GM18870 (cell line): ENCODE measurements at regions not wholly inside any gene's neighbourhood (a gene's known extent, or its start where the extent isn't known, plus 50 kb on each side); places are given as distances from the start of the nearest gene placed in this dataset.

ENCODE experiments used
- ATAC-seq: cut with Tn5 transposase; IDR thresholded peaks from one replicate; pipeline ENCODE4 v1.9.1; 2021; ENCODE audit warnings: moderate library complexity; ENCODE audit not compliant: unreplicated experiment

DNA sequence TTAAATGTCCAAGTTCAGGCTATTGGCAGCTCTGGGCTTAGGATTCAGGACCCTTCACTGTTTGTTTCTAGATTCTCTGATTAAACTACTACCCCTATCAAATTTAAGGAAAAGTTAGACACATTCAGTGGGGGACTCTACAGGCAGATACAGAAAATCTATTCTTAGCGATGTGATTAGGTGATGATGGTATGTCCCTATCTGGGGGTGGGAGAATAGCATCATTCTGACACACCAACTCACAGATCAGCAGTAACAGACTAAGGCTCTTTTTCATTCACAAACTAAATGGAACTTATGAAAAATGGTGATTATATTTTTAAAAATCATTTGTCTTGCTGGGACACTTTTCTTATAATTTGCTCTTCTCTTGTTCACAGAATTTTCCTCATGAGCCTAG lies 232.9 kb upstream of the CDH2 start:
- no peak for ATAC-seq

GRCh38 chr18:28408528-28408927 lies 231.6 kb upstream of the CDH2 start:
- no peak for ATAC-seq

DNA sequence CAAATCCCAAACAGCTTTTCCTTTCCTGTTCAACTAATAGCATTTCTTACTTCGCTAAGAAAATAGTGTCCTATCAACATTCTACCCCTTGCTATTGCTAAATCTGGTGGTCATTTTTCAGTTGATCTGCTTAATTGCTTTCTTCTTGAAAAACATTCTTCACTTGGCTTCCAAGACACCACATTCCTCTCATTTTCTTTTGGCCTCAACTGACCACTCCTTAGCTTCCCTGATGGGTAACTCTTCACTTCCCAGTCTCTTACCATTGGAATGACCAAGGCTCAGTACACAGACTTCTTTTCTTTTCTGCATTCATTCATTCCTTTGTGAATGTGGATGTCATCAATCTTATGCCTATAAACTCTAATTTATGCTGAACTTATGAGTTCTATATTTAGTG lies 230.8 kb upstream of the CDH2 start:
- ATAC-seq, result no peak

- ATAC-seq, result no peak
Observed at GRCh38 chr18:28406533-28406932, 229.6 kb upstream of the CDH2 start.

DNA sequence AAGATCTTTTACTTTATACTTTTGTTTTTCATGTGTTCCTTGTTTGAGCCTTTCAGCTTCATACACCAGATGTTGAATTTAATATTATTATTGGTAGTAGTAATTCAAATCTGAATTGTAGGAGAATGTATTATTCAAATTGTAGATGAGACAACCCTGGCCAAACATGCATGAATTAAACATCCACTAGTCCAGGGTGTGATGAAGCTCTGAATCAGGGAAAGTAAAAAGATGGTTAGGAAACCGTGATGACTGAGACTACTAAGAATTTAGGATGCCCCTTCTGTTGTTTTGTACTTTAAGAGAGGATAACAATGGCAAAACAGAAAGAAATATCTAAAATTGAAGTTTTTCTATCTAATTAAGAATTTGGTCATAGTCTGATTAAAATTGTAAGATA lies 227.8 kb upstream of the CDH2 start:
- no peak for ATAC-seq

DNA sequence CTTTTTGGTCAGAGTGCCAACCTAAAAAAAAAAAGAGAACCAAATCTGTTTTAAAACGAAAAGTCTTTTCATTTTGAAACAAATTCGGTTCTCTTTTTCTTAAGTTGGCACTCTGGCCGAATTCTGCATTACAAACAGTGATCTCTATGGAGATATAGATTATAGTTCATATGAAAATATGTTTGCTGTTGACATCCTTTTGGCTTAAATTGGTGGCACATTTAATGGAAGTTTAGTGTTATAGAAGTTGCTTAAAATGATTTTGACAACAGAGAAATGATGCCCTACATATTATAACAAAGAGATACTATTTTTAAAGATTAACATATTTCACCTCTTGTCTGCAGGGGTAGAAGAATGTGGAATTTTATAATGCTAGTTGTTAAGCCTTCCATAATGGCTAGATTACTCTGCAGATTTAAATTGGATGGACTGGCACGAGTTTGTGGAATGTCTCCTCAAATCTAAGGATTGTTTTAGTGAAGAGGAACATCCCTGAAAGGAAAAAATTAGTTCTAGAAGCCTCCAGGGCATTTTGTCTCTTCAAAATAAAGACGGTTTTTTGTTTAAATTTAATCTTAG lies 222.9 kb upstream of the CDH2 start:
- ATAC-seq, result no peak

DNA sequence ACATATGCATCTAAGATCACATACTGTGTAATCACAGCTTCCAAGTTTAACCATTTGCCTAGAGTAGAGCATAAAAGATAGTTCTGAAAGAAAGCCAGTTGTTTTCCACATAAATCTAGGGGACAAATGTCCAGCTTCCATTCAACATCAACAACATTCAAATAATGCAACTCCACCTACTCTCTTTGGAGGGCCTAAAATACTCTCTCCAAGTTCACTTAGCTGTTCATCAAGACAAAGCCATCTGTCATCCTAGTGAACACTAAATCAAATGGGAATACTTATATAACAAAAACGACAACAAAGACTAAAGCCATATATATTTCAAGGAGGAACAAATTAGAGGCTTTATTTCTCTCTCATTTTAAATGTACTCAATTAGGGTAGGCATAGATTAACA lies 221.5 kb upstream of the CDH2 start:
- ATAC-seq, result no peak

DNA sequence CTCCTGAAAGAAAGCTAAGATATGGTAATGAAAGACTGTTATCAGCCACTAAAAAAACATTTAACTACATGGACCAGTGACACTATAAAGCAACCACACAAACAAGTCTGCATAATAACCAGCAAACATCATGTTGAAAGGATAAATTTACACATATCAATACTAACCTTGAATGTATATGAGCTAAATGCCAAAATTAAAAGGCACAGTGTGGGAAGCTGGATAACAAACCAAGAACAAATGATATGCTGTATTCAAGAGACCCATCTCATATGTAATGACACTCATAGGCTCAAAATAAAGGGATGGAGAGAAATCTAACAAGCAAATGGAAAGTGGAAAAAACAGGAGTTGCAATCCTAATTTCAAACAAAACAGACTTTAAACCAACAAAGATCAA lies 213.1 kb upstream of the CDH2 start:
- ATAC-seq, result no peak

DNA sequence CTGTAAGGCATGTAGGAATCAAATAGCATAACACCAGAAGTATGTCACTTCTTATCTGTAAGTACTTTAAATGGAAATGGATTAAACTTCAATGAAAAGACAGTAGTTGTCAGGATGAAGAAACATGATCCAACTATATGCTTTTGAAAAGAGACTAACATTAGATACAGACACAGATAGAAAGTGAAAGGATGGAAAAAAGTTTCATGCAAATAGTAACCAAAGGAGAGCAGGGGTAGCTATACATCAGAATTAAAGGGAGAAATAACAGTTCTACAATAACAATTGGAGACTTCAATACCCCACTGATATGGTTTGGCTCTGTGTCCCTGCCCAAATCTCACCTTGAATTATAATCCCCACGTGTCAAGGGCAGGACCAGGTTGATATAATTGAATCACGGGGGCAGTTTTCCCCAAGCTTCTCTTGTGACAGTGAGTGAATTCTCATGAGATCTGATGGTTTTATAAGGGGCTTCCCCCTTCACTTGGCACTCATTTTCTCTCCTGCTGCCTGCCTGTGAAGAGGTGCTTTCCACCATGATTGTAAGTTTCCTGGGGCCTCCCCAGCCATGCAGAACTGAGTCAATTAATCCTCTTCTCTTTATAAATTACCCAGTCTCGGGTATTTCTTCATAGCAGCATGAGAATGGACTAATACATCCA lies 205.4 kb upstream of the CDH2 start:
- no peak for ATAC-seq

DNA sequence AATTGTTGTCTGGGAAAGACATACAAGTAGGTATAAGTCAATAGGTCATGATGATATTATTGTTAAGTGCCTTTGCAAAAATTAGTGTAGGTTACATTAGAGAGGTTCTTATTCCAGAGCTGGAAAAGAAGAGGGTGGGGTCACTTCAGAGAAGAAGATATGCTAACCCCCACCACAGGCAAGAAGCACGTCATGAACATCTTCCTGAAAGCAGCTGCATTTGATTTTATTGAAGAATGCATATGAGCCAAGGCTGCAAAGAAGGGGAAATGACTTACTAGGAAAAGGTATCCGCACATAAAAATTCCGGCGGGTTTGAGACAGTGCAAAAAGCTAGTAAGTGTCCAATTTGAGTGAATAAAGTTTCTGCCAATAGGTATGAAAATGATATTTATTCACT lies 195.3 kb upstream of the CDH2 start:
- ATAC-seq, result no peak

DNA sequence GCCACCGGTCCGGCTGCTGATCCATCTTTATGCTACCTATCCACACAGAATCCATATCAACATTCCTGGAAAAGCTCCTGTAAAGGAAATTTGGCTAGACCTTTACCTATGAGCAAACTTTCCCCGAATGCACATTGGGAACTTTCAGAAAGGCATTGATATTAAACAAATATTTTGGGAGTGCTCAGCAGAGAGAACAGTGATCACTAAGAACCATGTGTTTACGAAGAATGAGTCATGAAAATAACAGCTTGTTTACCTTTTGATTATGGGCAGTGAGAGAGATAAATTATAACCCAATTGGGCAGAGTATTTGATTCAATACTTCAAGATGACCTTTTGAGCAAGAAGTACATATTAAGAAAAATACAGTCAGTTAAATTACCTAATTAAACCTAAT lies 189.7 kb upstream of the CDH2 start:
- no peak for ATAC-seq

GRCh38 chr18:28365411-28365831 lies 188.5 kb upstream of the CDH2 start:
- ATAC-seq, result no peak

DNA sequence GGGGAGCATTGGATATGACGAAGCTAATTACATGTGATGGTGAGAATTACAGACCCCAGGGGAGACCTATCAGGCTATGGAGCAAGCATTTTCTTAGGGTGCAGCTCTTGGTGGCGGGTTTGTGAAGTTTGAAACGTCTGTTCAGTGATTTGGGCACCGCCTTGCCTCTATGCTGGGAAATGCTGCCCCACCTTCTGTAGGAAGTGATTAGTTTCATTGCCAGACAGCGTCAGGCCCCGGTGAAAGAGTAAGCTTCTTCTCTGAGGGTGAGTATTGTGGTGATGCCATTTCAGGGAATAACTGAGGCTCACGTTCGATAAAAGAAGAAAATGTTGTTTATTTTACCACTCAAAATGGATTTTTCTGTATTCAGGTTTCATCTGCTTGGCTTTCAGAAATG lies 186.2 kb upstream of the CDH2 start:
- ATAC-seq, result no peak

DNA sequence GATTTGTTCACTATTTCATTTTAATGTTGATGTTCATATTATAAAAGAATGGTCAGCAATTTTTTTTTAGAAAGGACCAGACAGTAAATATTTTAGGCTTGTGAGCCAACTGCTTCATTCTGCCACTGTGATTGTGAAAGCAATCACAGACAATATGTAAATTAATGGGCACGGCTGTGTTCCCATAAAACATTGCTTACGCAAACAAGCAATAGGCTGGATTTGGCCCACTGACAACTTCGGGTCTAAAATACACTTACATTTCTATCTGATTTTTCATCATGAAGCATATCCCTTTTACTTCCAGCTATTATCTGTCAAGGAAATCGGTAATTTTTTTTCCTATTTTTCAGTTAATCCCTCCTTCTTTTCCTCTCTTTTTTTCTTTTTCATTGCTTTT lies 182.2 kb upstream of the CDH2 start:
- no peak for ATAC-seq

DNA sequence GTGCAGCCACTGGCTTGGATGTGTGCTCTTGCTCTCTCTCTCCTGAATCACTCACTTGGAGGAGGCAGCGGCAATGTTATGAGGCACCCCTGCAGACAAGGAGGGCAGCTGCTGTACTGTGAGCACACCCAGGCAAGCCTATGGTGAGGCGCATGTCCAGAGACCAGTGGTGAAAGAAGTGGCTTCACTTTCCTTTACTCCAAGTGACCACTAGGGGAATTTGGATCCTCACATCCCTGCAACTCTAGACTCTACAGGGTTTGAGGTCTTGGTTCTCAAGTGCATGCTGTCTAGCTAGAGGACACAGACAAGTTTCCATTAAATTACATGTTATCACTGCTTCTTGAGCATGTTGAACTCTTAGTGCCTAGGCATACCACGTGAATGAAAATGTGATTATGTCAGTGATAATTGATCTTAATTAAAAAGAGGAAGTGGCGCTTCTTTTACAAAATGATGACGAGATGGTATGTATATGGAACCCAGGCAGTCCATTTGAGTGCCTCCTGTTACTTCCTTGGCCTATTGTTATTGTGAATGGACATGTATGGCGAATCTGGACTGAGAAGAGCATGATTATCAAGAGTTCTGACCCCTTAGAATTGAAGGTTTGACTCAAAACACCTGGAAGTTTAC lies 181.0 kb upstream of the CDH2 start:
- ATAC-seq, result no peak

GRCh38 chr18:28350821-28351220 lies 173.9 kb upstream of the CDH2 start:
- no peak for ATAC-seq

DNA sequence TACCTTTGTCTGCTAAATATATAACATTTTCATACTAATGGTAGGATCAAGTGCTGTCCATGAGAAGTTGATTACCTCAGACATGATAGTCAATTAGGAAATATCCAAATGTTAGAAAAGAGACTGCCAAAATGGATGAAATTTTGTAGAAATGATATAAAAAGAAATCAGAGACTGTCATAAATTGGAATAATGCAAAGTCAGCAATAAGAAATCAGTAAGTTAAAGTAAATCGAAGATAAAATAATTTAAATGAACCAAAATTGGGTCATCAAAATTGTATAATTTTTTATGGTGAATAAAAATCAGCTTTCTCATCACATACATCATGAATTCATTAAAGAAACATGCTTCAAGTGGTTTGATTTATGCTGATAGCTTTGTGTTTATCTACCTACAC lies 165.3 kb upstream of the CDH2 start:
- no peak for ATAC-seq

DNA sequence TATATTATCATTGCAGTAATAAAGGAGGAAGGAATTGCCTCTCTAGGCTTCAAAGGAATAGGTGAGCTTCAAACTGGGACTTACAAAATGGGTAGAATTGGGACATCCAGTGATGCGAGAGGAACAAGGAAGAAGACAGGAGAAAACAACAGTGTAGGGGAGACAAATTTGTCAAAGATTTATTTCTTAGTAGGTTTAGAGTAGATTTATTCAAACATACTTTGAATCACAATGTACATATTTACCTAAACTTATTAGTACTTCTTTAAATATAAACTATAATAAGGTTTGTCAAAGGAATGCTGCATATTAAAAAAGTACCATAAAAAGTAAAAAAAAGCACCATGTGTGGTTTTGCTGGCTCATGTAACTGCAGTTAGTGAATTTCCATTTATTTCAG lies 161.4 kb upstream of the CDH2 start:
- no peak for ATAC-seq

- ATAC-seq, result no peak
Observed at GRCh38 chr18:28334516-28334915, 157.6 kb upstream of the CDH2 start.

DNA sequence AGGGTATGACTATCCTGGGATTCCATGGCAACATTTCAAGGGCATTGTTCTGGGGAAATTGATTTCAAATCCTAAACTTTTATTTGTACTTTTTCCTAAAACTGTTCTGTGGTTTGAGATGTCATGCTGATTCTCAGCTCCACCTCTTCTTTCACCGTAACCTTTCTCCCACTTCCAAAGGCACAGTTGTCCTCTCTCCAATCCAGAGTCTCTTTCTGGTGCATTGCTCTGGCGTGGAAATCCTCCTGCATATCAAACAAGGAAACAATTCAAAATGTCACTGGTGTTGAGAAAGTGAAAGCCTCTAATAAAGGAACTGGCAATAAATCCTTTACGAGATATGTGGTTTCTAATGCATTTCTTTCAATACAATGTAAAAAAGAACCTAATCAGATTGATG lies 155.1 kb upstream of the CDH2 start:
- ATAC-seq, result no peak

- no peak for ATAC-seq
Observed at GRCh38 chr18:28331551-28331950, 154.6 kb upstream of the CDH2 start.

GRCh38 chr18:28313602-28314001 lies 136.7 kb upstream of the CDH2 start:
- no peak for ATAC-seq

DNA sequence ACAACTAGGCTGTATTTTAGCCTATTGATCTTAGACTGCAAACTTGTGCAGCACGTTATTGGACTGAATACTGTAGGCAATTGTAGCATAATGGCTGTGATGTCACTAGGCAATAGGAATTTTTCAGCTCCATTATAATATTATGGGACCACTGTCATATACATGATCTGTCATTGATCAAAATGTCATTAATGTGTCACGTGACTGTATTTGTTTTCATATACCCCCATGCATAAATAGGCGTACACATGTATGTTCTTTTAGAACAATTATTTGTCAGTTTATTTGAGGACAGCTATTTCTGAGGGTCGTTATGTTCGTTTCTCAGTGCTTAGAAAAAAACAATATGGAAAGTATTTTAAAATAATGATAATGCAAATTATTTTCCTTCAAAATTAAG lies 111.9 kb upstream of the CDH2 start:
- ATAC-seq, result no peak
